ENCODE measurements at regions not wholly inside any gene's neighbourhood (a gene's known extent, or its start where the extent isn't known, plus 50 kb on each side); places are given as distances from the start of the nearest gene placed in this dataset.
"Not testable (repeated sequence)": the region's sequence is repeated elsewhere in the genome, so short reads cannot be mapped to it uniquely, and the experiment has no call there.

- DNase-seq = no peak
These were observed 210.2 kb upstream of the ISL1 start for GRCh38 chr5:51172903-51173626.

GRCh38 chr5:51181208-51181894 is 201.9 kb upstream of the ISL1 start:
- no peak for DNase-seq

GRCh38 chr5:51185850-51186329 is 197.4 kb upstream of the ISL1 start:
- no peak for DNase-seq

- no peak for DNase-seq
These were observed 195.2 kb upstream of the ISL1 start for GRCh38 chr5:51188001-51188591.

GRCh38 chr5:51194671-51195070 is 188.6 kb upstream of the ISL1 start:
- DNase-seq = no peak

- DNase-seq = no peak
These were observed 182.2 kb upstream of the ISL1 start for GRCh38 chr5:51201024-51201423.

GRCh38 chr5:51201708-51202107 is 181.5 kb upstream of the ISL1 start:
- no peak for DNase-seq

GRCh38 chr5:51202161-51202560 is 181.1 kb upstream of the ISL1 start:
- no peak for DNase-seq

- DNase-seq = no peak
These were observed 179.7 kb upstream of the ISL1 start for GRCh38 chr5:51203598-51203997.

- no peak for DNase-seq
These were observed 175.0 kb upstream of the ISL1 start for GRCh38 chr5:51208296-51208695.

- DNase-seq = no peak
These were observed 168.5 kb upstream of the ISL1 start for GRCh38 chr5:51214746-51215145.

GRCh38 chr5:51225789-51226742 is 157.2 kb upstream of the ISL1 start:
- DNase-seq = no peak

- DNase-seq = no peak
These were observed 155.2 kb upstream of the ISL1 start for GRCh38 chr5:51227963-51228470.

GRCh38 chr5:51230336-51230735 is 152.9 kb upstream of the ISL1 start:
- DNase-seq = no peak

GRCh38 chr5:51242456-51242855 is 140.8 kb upstream of the ISL1 start:
- DNase-seq = no peak

- not testable (repeated sequence) for DNase-seq
These were observed 132.3 kb upstream of the ISL1 start for GRCh38 chr5:51250957-51251356.

GRCh38 chr5:51271261-51271660 is 112.0 kb upstream of the ISL1 start:
- DNase-seq = no peak

- DNase-seq = no peak
These were observed 110.2 kb upstream of the ISL1 start for GRCh38 chr5:51273021-51273420.

- no peak for DNase-seq
These were observed 109.4 kb upstream of the ISL1 start for GRCh38 chr5:51273871-51274270.

GRCh38 chr5:51275428-51275827 is 107.8 kb upstream of the ISL1 start:
- no peak for DNase-seq

- no peak for DNase-seq
These were observed 107.0 kb upstream of the ISL1 start for GRCh38 chr5:51276250-51276649.

- DNase-seq = no peak
These were observed 104.7 kb upstream of the ISL1 start for GRCh38 chr5:51278539-51278938.
